Amygdala (tissue), 56 donors: ENCODE measurements at regions not wholly inside any gene's neighbourhood (a gene's known extent, or its start where the extent isn't known, plus 50 kb on each side); places are given as distances from the start of the nearest gene placed in this dataset.

ENCODE experiments used
- DNase-seq, 56 donors: peaks; one replicate each; lab custom pipeline; 2025; lab: John Stamatoyannopoulos, UW

DNA sequence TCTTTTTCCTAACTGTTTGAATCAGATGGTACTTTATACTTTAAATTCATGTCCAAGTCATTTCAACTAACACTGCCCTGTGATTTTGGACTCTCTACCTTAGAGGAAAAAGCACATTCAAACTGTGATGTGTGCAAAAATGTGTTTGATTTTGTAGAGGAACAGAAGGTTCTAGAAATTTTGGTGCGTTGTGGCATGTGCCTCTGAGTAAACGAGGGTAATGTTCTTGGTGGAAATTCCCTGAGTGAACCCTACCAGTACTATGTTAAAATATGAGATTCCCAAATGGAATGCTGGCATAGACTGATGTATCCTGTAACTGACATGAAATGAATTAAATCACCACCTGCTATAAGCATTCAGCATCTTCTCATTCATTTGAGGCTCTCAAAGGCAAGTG, 901.9 kb upstream of the KLHL29 start:
- no peak for DNase-seq

DNA sequence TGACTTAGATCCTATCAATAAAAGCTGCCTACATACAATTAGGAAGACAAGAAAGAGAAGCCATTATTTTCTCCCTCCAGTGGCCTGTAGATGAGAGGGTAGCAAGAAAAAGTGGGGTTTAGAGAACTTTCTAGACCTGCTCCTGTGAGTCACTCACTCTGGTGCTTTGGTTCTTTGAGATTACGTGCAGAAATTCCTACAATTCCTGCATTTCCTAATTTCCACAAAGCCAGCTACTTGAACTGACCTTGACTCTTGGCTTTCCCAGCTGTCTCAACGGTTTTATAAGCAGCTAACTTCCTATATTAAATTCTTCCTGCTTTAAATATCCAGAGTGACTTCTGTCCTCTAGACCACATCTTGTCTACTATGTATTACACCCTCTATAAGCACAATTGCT, 899.5 kb upstream of the KLHL29 start:
- no peak for DNase-seq

DNA sequence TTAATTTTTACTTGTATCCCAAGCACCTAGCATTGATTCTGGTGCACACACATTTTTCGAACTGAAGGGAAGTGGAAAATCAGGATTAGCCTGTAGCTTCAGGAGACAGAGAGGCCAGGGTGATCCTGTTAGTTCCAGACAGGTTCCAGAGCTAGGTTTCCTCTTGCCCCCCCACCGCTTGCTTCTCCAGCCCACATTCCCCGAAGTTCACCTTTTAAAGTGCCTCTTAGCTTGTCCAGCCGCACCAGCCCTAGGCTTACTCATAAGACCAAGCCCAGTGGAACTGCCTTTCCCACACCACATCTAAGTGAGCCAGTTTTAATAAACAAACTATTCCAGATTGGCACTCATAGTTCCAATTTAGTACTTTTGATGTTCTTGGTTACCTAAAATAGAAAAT, 898.6 kb upstream of the KLHL29 start:
- DNase-seq, result no peak

DNA sequence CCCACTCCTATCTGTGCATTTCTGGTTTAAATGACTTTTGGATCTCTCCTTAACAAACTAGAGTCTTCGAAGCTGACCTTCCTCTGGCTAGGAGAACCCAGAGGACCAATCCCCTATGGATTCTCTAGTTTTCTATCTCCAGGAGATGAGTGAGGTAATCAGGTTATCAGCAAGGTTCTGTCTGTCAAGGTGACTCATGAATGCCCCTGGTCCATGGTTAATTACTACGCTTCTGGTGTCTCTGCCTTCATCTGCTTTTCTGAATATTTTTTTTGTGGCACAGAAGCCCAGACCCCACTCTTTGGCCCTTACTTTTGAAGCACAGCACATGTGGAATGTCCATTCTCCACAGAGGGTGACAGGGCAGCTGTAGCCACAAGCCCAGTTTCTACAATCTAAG, 897.9 kb upstream of the KLHL29 start:
- no peak for DNase-seq

DNA sequence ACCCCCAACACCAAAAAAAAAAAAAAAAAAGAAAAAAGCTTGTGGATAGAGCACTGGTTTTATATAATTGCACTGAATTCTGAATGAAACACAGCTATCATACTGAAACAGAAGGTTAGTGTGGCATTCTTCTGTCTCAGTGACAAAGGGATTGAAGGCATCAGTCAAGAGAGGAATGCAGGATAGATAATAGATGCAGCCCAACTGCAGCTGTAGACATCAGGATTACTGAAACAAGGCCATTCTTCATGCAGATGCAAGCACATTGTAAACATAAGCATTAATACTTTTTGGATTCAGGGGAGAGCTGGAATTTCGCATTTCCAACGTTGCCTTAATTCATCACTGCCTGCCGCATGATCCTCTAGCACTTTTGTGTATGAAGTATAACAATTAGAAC, 897.4 kb upstream of the KLHL29 start:
- DNase-seq, result no peak

DNA sequence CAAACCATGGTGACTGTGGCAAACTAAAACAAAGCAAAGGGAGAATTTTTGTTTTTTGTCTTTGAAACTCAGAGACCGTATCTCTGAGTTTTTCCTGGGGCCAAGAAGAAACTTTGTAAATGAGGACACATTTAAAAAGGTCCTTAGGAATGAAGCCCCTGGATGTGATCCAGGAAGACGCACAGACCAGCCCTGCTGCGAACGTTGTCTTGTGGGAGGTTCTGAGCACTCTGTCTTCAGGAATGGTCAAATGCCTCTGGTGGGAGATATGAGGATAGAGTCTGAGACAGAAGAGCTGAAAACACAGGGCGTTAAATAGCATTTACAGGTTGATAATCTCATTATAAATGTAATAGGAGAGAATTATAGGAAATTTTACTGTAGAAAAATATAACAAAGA, 893.5 kb upstream of the KLHL29 start:
- DNase-seq, result no peak

DNA sequence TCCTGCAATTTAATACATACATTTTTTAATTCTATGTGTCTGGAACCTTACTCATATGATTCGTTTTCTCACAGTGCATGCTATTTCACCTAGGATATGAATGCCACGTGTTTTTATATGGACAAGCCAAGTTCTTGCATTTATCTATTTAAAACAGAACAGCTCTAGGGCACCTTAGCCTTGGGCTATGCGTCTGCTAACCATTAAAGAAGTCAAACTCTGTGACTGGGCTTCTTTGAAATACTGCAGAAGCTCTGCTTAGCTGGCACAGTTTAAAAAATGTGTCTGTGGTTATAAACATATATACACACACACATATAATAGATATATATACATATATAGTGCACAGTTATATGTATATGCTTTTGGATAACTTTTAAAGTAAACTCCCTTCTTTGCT, 890.8 kb upstream of the KLHL29 start:
- DNase-seq, result no peak

DNA sequence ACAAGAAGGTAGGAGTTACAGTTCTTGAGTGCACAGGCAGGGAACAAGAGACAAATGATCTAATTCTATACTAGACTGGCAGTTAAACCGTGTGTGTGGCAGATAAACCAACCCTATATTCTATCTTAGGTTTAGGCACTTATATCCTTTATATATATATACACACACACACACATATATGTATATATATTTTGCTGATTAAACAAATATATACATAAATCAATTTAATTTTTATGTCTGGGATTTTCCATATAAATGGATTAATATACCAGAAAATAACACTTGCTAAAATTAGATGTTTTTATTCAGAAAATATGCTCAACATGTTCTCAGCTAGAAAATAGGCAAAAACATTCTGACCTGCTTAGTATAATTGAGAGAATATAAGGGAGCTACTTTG, 887.9 kb upstream of the KLHL29 start:
- no peak for DNase-seq

DNA sequence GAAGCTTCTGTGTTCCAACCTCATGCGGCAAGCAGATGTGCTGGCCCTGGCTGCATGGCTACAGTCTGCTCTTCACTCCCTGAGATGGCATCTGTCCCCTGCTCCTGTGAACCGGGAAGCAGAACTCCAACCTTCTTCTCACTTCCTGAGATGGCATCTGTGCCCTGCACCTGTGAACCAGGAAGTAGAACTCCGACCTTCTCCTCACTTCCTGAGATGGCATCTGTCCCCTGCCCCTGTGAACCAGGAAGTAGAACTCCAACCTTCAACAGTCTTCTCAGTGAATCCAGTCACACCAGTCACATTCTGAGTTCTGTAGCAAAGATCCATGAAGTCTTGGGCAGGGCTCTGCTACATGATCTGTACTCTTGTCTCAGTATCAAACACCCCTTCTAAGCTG, 887.2 kb upstream of the KLHL29 start:
- DNase-seq, result no peak

DNA sequence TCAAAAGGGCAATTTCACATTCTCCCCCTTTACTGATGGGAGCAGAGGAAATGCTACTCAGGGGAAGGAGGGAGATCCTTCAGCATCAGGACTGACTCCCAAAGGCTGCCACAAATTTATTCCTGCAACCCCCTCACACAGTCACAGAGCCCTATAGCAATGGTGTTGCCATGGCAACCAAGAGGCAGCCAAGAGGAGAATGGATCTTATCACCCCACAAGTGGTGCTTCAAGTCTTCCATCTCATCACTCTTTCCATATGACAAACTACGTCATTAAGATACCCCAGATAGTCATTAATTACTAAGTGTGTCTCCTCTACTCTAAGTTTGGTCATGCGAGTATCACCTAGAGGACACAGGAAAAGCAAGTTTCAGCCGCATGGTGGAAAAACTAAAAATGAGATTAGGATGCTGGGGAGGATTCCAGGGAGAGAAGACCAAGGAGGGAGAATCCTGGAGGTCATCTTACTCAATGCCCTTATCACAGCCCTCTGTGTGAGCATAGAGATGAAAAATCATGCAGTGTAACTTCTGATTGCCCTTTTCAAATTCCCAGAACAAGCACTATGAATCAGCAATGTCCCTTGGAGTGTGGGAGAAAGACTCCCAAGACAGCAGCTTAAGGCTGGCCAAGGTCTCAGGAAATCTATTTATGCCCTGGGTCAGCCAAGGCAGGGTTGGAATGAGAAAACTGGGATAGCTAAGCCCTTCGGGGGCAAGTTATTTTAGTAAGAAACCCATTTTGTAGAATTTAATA, 885.7 kb upstream of the KLHL29 start:
- peak in 10 of 56 donors; percentile 0 to 15 (median 6) for DNase-seq

DNA sequence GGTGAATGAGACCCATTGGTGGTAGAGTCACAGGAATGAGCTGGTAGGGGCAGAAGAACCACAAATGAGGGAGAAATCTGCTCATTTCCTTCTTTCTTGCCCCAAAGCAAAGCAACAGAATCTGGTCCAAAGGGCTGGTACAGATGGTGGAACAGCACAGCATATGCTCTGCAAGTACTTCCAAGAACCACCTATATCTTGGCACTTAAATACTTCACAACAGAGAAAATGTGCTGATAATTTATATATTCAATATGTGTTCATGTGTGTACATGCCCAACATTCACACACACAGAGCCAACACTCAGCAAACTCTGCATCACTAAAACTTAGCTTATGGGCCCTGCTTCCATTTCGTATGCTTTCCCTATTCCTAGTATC, 884.4 kb upstream of the KLHL29 start:
- DNase-seq, result no peak

DNA sequence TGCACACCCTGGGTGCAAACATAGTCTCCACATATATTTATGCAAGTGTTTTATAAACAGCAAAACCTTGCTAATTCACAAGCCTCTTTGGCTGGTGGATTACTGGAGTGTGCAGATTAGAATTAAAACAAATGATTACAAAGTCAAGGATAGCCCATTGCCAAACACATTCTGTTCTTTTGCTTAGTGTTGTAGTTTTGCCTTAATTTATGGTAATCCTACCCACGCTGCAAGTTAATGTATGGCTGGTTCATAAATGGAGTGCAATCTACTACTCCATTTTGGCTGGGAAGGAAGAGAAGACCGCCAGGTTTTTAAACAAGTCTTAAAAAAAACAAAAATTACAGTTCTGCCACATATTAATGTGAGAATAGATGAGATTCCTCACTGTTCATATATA, 883.1 kb upstream of the KLHL29 start:
- DNase-seq, result no peak

DNA sequence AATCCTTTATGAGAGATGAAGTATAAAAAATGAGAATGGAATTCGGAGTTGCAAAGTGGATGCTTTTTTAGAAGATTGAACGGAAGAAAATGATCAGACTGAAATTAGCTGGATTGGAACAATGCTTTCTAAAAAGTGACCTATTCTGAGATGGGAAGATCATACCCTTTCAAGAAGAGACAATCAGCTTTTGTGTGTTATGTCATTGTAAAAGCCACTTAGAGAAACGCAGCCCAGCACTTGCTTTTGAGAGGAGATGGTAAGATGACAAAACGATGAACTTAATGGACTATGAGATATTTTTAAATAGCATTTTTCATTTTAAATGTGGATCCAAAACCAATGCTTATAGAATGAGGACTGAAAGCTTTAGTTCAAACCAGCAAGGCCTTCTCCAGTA, 871.4 kb upstream of the KLHL29 start:
- no peak for DNase-seq

DNA sequence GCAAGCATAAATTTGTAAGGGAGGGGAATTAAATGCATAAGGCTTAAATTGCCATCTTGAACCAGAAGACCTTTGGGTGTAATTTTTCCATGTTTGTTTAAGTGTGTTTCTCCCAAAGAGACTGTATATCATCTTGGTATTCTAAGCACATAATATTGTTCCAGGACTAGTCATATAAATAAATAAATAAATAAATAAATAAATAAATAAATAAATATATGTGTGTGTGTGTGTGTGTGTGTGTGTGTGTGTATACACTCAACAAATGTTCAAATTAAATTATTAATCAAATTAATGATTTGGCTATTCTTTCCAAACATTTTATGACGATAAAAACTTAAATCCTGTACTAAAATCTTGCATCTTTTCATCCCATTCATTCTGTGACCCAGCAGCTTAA, 867.8 kb upstream of the KLHL29 start:
- no peak for DNase-seq

DNA sequence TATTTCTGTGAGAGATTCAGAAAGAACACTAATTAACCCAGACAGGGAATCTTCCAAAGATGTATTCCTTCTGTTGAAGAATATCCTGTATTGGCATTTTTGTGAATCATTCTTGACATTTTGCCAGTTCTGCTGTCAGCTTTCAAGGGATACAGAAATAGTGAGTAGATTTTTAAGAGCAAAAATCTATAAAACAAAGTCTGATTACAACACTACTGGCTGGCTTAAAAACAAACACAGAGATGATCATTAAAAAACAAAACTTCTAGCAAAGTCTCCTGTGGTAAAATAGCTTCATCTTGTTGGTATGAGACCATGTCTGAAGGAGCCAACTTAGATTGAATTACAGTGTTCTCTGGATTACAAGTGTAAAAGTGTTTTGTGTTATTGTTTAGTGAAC, 866.3 kb upstream of the KLHL29 start:
- DNase-seq, result no peak

DNA sequence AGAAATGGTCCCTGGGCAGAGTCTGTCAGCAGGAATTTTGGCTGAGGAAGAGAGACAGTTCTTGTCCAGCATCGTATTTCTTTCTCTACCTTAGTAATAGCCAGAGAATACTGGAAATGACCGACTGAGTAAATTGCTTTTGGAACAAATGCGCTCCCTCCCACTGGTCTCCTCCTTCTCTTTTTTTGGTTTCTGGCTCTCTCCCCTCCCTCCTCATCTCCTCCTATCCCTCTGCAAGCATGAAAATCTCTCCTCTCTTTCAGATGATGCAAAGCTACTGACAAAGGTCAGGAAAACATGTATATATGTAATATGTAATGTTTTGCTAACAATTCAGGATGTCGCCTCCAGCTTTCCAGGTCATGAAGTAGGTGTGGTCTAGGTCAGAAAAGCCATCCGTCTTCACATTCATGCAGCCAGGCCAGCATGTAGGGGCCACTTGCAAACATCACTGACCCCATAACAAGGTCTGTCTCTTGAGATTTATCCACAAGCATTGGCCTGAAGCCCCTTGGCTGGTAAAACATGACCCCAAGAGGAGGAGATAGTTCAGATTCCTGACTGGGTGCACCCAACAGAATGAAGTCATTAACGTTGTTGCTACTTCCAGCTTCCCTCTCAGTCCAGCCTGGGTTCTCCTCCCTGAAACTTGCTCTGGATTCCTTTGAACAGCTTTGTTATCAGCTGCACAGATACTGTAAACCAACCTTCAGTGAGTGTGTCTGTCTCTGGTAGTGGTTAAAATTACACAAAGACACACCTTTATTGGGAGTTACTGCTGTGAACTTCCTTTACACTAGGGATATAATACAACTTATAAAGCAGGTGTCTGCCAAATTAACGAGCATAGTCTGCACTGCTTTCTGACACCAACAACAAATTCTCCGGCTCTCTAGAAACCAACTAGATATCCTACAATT, 864.4 kb upstream of the KLHL29 start:
- DNase-seq, result no peak

DNA sequence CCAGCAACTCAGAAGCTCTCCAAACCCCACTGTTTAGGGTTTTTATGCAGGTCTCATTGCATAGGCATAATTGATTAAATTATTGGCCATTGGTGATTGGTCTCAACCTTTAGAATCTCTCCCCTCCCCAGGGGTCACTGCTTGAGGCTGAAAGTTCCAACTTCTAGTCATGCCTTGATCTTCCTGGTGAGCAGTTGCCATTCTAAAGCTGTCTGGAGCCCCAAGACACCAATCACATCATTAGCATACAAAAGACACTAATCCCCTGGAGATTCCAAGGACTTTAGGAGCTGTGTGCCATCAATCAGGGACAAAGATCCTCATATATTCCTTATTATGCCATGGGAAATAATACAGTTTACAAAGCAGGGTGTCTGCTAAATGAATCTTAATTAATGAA, 863.4 kb upstream of the KLHL29 start:
- no peak for DNase-seq

DNA sequence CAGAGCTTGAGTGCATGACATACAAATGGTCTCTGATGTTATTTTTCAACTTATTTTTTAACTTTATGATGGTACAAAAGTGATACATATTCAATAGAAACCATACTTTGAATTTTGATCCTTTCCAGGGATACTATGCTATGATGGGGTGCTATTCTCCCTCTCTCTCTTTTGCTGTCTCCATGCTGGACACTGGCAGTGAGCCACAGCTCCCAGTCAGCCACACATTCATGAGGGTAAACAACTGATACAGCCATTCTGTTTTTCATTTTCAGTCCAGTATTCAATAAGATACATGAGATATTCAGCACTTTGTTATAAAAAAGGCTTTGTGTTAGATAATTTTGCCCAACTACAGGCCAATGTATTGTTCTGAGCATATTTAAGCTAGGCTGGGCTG, 859.3 kb upstream of the KLHL29 start:
- peak in 5 of 56 donors; percentile 0 to 27 (median 15) for DNase-seq

DNA sequence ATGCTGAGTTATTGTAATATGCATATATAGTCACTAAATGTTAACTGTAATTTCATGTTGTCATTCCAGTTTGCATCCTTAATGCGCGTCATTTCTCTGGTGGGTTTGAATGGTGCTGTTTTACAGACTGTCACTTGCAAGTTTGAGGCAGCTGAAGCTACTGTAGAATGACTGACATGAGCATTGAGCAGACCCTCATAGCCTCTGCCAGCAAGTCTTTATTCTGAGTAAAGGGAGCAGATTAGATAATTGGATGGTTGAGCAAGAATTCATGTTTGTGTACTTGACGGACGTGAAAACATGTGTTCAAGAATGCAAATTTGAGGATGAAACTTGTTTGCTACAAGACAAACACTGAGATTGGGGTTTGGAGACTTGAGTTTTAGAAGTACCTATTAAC, 854.8 kb upstream of the KLHL29 start:
- DNase-seq, result no peak

DNA sequence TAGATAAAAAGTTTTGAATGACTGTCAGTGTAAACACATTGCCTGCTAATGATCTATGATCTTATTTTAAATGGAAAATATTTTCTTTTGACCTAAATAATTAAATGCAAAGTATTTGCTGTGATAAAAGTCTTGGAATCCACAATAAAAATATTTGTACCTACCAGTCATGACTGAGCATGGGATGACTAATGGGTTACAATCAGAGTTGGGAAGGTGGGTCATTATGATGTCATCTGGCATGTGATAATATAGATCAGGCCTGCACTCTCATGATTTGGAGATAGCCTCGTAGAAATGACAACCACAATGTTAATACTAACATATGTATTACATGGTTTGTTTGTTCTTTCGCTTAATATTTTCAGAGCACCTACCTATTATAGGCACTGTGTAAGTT, 848.8 kb upstream of the KLHL29 start:
- DNase-seq, result no peak

DNA sequence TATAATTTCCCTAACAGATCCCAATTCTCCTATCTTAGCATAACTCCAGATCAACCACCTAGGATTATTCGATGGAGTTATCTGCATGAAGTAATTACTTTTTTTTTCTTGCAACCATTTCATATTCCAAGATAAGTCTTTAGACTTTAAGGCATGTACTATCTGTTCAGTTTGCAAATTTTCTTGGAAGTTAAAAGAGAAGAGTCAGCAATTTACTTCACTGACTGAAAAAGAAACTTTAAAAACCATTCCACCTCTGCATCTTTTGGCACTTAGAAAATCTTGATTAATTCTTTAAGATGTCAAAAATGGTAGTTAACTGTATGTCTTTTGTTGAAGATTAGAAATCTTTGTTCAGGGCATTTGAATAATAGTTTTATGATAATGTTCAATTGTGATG, 830.5 kb upstream of the KLHL29 start:
- DNase-seq, result no peak

DNA sequence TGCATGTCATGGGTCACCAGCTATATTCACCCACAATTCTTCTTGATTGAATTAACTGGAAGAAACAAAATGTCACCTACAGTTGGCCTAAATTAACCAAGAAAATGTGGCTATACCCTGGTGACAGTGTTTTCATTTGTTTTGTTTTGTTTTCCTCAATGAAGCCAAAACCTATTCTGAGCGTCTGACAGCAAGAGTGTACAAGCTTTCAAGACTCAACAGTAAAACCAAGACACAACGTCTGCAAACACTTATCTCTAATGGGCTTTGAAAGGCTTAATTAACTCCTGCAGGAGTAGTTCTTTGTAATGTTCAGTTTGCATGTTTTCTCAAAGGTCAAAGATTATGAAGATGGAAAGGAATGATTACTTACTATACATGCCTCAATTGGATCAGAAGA, 827.6 kb upstream of the KLHL29 start:
- DNase-seq, result no peak
